Spleen (tissue), 7 donors: ENCODE measurements at regions not wholly inside any gene's neighbourhood (a gene's known extent, or its start where the extent isn't known, plus 50 kb on each side); places are given as distances from the start of the nearest gene placed in this dataset.

ENCODE experiments used
- CTCF ChIP-seq, 11 experiments: fragments of 200-600 bp in 7 of 11; fragments of 450-650 bp in 4 of 11; sonication (generic) in 4 of 11; IDR thresholded peaks in 8 of 11; conservative IDR thresholded peaks in 3 of 11; 1 replicate in 7 of 11; 2 replicates in 4 of 11; pipeline versions ENCODE4 v1.4.0 to v1.8.0; 2016 to 2021; ENCODE audit warnings: antibody characterized with exemption in 11 of 11, inconsistent platforms in 4 of 11, mild to moderate bottlenecking in 1 of 11
- POLR2A ChIP-seq, 3 donors: fragments of 450-650 bp; IDR thresholded peaks; one replicate each; pipeline ENCODE4 v1.5.1; 2017; ENCODE audit warnings: antibody characterized with exemption in 3 of 3, mild to moderate bottlenecking in 1 of 3
- POLR2AphosphoS5 ChIP-seq, 3 donors: sonication (generic); formaldehyde crosslinking; IDR thresholded peaks; one replicate each; pipeline ENCODE4 v1.5.1; 2017; ENCODE audit warnings: antibody characterized with exemption in 3 of 3
- donor health status: DM: no; HTN: no; CAD: no; lungs with moderate emphysema.
- donor health status: DM: no; HTN: no; CAD: no.
- donor health status: DM: no; HTN: no; CAD: no.

GRCh38 chr12:42679466-42679865, 89.9 kb upstream of the PRICKLE1 start:
- TF ChIP-seq CTCF (IDR thresholded peaks at IDR 0.05 in 8 of 11, conservative IDR thresholded peaks at IDR 0.05 in 3 of 11): no peak
- no peak for TF ChIP-seq POLR2A (IDR thresholded peaks at IDR 0.05)
- no peak for TF ChIP-seq POLR2AphosphoS5 (IDR thresholded peaks at IDR 0.05)
